ENCODE measurements at regions not wholly inside any gene's neighbourhood (a gene's known extent, or its start where the extent isn't known, plus 50 kb on each side); places are given as distances from the start of the nearest gene placed in this dataset.

GRCh38 chr6:111967131-111967530 is 86.8 kb upstream of the CCN6 start:
- ATAC-seq = no peak

DNA sequence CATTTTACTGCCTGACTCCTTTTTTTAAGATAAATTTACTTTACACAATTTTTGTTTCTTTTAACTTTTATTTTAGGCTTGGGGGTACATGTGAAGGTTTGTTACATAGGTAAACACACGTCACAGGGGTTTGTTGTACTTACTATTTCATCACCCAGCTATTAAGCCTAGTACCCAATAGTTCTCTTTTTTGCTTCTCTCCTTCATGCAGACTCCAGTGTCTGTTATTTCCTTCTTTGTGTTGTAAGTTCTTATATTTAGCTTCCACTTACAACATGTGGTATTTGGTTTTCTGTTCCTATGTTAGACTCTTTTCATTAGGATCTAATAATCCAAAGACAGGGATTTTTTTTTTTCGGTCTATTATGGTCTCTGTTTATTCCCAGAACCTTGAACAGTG is 83.5 kb upstream of the CCN6 start:
- Histone ChIP-seq H3K4me3 (ENCODE audit: low read length) (no peak overlapping the region), H3K9me3 (ENCODE audit: control insufficient read depth in 2 of 3, low read length in 3 of 3) (no peaks in the 10 kb centered on the region), H3K4me1 (ENCODE audit: control insufficient read depth in 2 of 2, insufficient read depth in 2 of 2, low read length in 2 of 2) (peaks cover 7 to 48% of the 10 kb centered on the region in 2 donors), H3K36me3 (ENCODE audit: control insufficient read depth in 2 of 3, insufficient read depth in 3 of 3, low read length in 3 of 3) (no peaks in the 10 kb centered on the region), H3K27me3 (ENCODE audit: control insufficient read depth in 2 of 2, insufficient read depth in 2 of 2, low read length in 2 of 2) (no peaks in the 10 kb centered on the region), H3K27ac (ENCODE audit: low read depth, low read length) (no peak overlapping the region)
- peak overlapping the region in 8 of 9 donors; percentile 79 to 99 (median 96) for H3K27ac Mint-ChIP-seq
- peak overlapping the region in 1 of 10 donors; percentile 82 for H3K4me3 Mint-ChIP-seq
- no peak for ATAC-seq
- no peak for DNase-seq
- ChIA-PET POLR2A (interaction anchor here (0.6 to 1.4 kb wide), 5 partner anchors 13 to 665 kb away, joined by 3 to 5 read pairs (median 3); no protein-coding TSS in a partner anchor), CTCF (interaction anchor here (0.7 to 0.8 kb wide), 2 partner anchors 17 to 545 kb away, joined by 4 to 7 read pairs; no protein-coding TSS in a partner anchor)
- peaks cover 0 to 29% (median 0%) of the 10 kb centered on the region in 5 donors for H3K27me3 Mint-ChIP-seq
- H3K4me1 Mint-ChIP-seq = peaks cover 27 to 88% (median 60%) of the 10 kb centered on the region in 7 donors
- intact Hi-C loops (cut with micrococcal nuclease) = no loop called here
- peaks cover 2 to 13% (median 4%) of the 10 kb centered on the region in 5 donors for H3K36me3 Mint-ChIP-seq
- H3K9me3 Mint-ChIP-seq = peaks cover 0 to 9% (median 2%) of the 10 kb centered on the region in 11 donors

More at GRCh38 chr6:111967131-111967530, 86.8 kb upstream of the CCN6 start:
- intact Hi-C loops (cut with micrococcal nuclease) = no loop called here
- no peak for DNase-seq
- POLR2A ChIA-PET = interaction anchor here (1.0 to 1.6 kb wide), 3 partner anchors 8 to 26 kb away, joined by 5 to 7 read pairs (median 5); no protein-coding TSS in a partner anchor
- Mint-ChIP-seq H3K9me3 (peaks cover 0 to 9% (median 2%) of the 10 kb centered on the region in 11 donors), H3K27ac (peak overlapping the region in 3 of 9 donors; percentile 55 to 83 (median 65)), H3K27me3 (peaks cover 0 to 38% (median 0%) of the 10 kb centered on the region in 5 donors), H3K4me1 (peaks cover 6 to 55% (median 35%) of the 10 kb centered on the region in 7 donors), H3K4me3 (peak overlapping the region in 1 of 10 donors; percentile 30), H3K36me3 (peaks cover 2 to 13% (median 4%) of the 10 kb centered on the region in 5 donors)
- peaks cover 0 to 18% of the 10 kb centered on the region in 2 donors for H3K4me1 ChIP-seq (ENCODE audit: control insufficient read depth in 2 of 2, insufficient read depth in 2 of 2, low read length in 2 of 2)
- H3K27ac ChIP-seq (ENCODE audit: low read depth, low read length) = no peak overlapping the region
- H3K36me3 ChIP-seq (ENCODE audit: control insufficient read depth in 2 of 3, insufficient read depth in 3 of 3, low read length in 3 of 3) = no peaks in the 10 kb centered on the region
- CTCF ChIA-PET = interaction anchor here (0.6 to 0.9 kb wide), 3 partner anchors 33 to 94 kb away, joined by 3 to 4 read pairs (median 3); partner anchors contain the start of gene FYN
- H3K9me3 ChIP-seq (ENCODE audit: control insufficient read depth in 2 of 3, low read length in 3 of 3) = no peaks in the 10 kb centered on the region
- no peaks in the 10 kb centered on the region for H3K27me3 ChIP-seq (ENCODE audit: control insufficient read depth in 2 of 2, insufficient read depth in 2 of 2, low read length in 2 of 2)
- no peak overlapping the region for H3K4me3 ChIP-seq (ENCODE audit: low read length)

GRCh38 chr6:111971181-111971841 is 82.6 kb upstream of the CCN6 start:
- ChIA-PET CTCF (interaction anchor here (0.6 to 1.0 kb wide), 4 partner anchors 11 to 545 kb away, joined by 3 to 7 read pairs (median 4); partner anchors contain the start of gene FYN), POLR2A (interaction anchor here (1.2 to 8.3 kb wide), 6 partner anchors 10 to 98 kb away, joined by 3 to 147 read pairs (median 17); partner anchors contain the start of gene FYN)
- peak overlapping the region in 8 of 9 donors; percentile 95 to 99 (median 97) for H3K27ac Mint-ChIP-seq
- no peaks in the 10 kb centered on the region for H3K9me3 ChIP-seq (ENCODE audit: control insufficient read depth in 2 of 3, low read length in 3 of 3)
- H3K27ac ChIP-seq (ENCODE audit: low read depth, low read length) = peak overlapping the region; percentile 95
- peaks cover 7 to 57% of the 10 kb centered on the region in 2 donors for H3K4me1 ChIP-seq (ENCODE audit: control insufficient read depth in 2 of 2, insufficient read depth in 2 of 2, low read length in 2 of 2)
- DNase-seq (no peak), ATAC-seq (no peak)
- no peaks in the 10 kb centered on the region for H3K27me3 ChIP-seq (ENCODE audit: control insufficient read depth in 2 of 2, insufficient read depth in 2 of 2, low read length in 2 of 2)
- H3K9me3 Mint-ChIP-seq = peaks cover 0 to 9% (median 2%) of the 10 kb centered on the region in 11 donors
- peaks cover 34 to 94% (median 69%) of the 10 kb centered on the region in 7 donors for H3K4me1 Mint-ChIP-seq
- H3K4me3 Mint-ChIP-seq = peak overlapping the region in 8 of 10 donors; percentile 16 to 82 (median 48)
- no peak overlapping the region for H3K4me3 ChIP-seq (ENCODE audit: low read length)
- no peaks in the 10 kb centered on the region for H3K36me3 ChIP-seq (ENCODE audit: control insufficient read depth in 2 of 3, insufficient read depth in 3 of 3, low read length in 3 of 3)
- intact Hi-C loops (cut with micrococcal nuclease) = no loop called here
- peaks cover 0 to 20% (median 0%) of the 10 kb centered on the region in 5 donors for H3K27me3 Mint-ChIP-seq
- H3K36me3 Mint-ChIP-seq = peaks cover 2 to 10% (median 4%) of the 10 kb centered on the region in 5 donors

DNA sequence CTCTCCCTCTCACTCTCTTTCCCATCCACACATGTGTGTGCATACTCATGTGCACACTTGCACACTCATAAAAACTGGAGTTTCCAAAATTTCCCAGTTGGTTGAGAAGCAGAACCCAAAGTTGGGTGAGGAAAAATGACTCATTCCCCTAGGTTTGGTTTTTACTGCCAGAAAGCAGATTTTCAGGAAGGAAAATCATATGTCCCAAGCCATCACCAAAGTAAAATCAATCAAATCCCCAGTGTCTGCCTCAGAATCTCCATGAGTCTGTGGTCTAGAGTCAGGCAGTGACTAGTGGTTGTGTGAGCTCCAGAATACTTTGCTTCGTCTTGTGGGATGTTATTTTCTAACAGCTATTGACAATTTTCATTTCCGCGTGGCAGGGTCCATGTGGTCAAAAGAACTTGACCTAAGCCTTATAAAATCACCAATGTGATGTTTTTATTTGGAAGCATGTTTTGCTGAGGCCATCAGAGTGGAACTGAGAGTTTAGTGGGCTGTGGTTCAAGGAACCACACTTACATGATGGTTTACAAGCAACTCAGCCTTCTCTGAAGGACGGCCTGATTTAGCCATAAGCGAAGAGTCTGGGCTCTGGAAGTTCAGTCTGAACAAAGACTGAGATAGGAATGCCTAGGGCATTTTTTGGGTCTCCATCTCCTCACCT is 81.9 kb upstream of the CCN6 start:
- CTCF ChIA-PET = interaction anchor here (0.6 to 3.7 kb wide), 5 partner anchors 11 to 98 kb away, joined by 3 to 19 read pairs (median 3); no protein-coding TSS in a partner anchor
- Histone ChIP-seq H3K9me3 (ENCODE audit: control insufficient read depth in 2 of 3, low read length in 3 of 3) (no peaks in the 10 kb centered on the region), H3K27me3 (ENCODE audit: control insufficient read depth in 2 of 2, insufficient read depth in 2 of 2, low read length in 2 of 2) (no peaks in the 10 kb centered on the region), H3K4me1 (ENCODE audit: control insufficient read depth in 2 of 2, insufficient read depth in 2 of 2, low read length in 2 of 2) (peaks cover 7 to 64% of the 10 kb centered on the region in 2 donors), H3K36me3 (ENCODE audit: control insufficient read depth in 2 of 3, insufficient read depth in 3 of 3, low read length in 3 of 3) (no peaks in the 10 kb centered on the region), H3K4me3 (ENCODE audit: low read length) (no peak overlapping the region), H3K27ac (ENCODE audit: low read depth, low read length) (peak overlapping the region; percentile 95)
- intact Hi-C loops (cut with micrococcal nuclease) = loop anchor here in 1 of 2 donors (2.0 kb wide), 1 partner anchor 21 kb away; no protein-coding TSS in a partner anchor
- DNase-seq (no peak), ATAC-seq (no peak)
- Mint-ChIP-seq H3K27ac (peak overlapping the region in 8 of 9 donors; percentile 95 to 99 (median 97)), H3K27me3 (peaks cover 0 to 19% (median 0%) of the 10 kb centered on the region in 5 donors), H3K4me1 (peaks cover 38 to 94% (median 76%) of the 10 kb centered on the region in 7 donors), H3K9me3 (peaks cover 0 to 11% (median 2%) of the 10 kb centered on the region in 11 donors), H3K4me3 (peak overlapping the region in 8 of 10 donors; percentile 29 to 82 (median 64)), H3K36me3 (peaks cover 2 to 12% (median 4%) of the 10 kb centered on the region in 5 donors)
- POLR2A ChIA-PET = interaction anchor here (1.0 to 8.3 kb wide), 9 partner anchors 9 to 262 kb away, joined by 3 to 147 read pairs (median 7); partner anchors contain the start of gene FYN

DNA sequence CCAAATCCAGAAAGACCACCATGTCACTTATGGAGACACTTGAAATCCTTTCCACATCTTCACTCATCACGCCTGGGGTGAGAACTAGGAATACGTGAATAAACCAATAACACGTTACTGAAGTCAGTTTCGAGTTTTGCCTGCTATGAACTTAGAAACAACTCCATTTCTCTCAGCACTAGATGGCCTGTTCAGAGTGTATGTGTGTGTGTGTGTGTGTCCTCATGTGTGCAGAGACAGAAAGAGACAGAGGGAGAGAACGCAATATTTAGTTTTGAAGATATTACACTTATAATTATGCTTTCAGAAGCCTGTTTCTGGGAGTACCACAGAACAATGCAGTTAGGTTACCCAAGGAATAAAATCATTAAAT is 81.2 kb upstream of the CCN6 start:
- no peaks in the 10 kb centered on the region for H3K36me3 ChIP-seq (ENCODE audit: control insufficient read depth in 2 of 3, insufficient read depth in 3 of 3, low read length in 3 of 3)
- Mint-ChIP-seq H3K27ac (peak overlapping the region; percentile 84 to 99 (median 96)), H3K9me3 (peaks cover 0 to 11% (median 2%) of the 10 kb centered on the region in 11 donors), H3K4me3 (peak overlapping the region in 9 of 10 donors; percentile 31 to 82 (median 68)), H3K36me3 (peaks cover 0 to 12% (median 4%) of the 10 kb centered on the region in 5 donors), H3K4me1 (peaks cover 37 to 94% (median 77%) of the 10 kb centered on the region in 7 donors), H3K27me3 (peaks cover 0 to 13% (median 0%) of the 10 kb centered on the region in 5 donors)
- DNase-seq (no peak), ATAC-seq (peak; percentile 39)
- CTCF ChIA-PET = interaction anchor here (0.8 to 3.7 kb wide), 10 partner anchors 11 to 129 kb away, joined by 3 to 19 read pairs (median 3); partner anchors contain the start of gene FYN
- POLR2A ChIA-PET = interaction anchor here (0.6 to 8.3 kb wide), 16 partner anchors 8 to 262 kb away, joined by 3 to 147 read pairs (median 5); partner anchors contain the start of gene FYN
- peak overlapping the region; percentile 17 for H3K4me3 ChIP-seq (ENCODE audit: low read length)
- H3K4me1 ChIP-seq (ENCODE audit: control insufficient read depth in 2 of 2, insufficient read depth in 2 of 2, low read length in 2 of 2) = peaks cover 7 to 71% of the 10 kb centered on the region in 2 donors
- no peaks in the 10 kb centered on the region for H3K27me3 ChIP-seq (ENCODE audit: control insufficient read depth in 2 of 2, insufficient read depth in 2 of 2, low read length in 2 of 2)
- no peaks in the 10 kb centered on the region for H3K9me3 ChIP-seq (ENCODE audit: control insufficient read depth in 2 of 3, low read length in 3 of 3)
- intact Hi-C loops (cut with micrococcal nuclease) = loop anchor here (1.0 to 2.0 kb wide), 8 partner anchors 13 to 262 kb away; partner anchors contain the start of gene FYN (in 2 of the 2)
- peak overlapping the region; percentile 95 for H3K27ac ChIP-seq (ENCODE audit: low read depth, low read length)

Measured in naive thymus-derived CD4-positive, alpha-beta T cell (primary cell).